H1 (cell line): ENCODE measurements at regions not wholly inside any gene's neighbourhood (a gene's known extent, or its start where the extent isn't known, plus 50 kb on each side); places are given as distances from the start of the nearest gene placed in this dataset.

Experiments
- CHD2 ChIP-seq: IDR thresholded peaks from 2 replicates; pipeline ENCODE4 v1.6.1; 2012; ENCODE audit warnings: low read length, improper control_type of control experiment
- CHD7 ChIP-seq: fragments of 300-600 bp; sonication (generic); IDR thresholded peaks from 2 replicates; pipeline ENCODE4 v1.7.1; 2012; ENCODE audit warnings: low read length, moderate library complexity, mild to moderate bottlenecking, inconsistent platforms; ENCODE audit not compliant: insufficient replicate concordance
- CTBP2 ChIP-seq: IDR thresholded peaks from 2 replicates; pipeline ENCODE4 v1.7.0; 2011; ENCODE audit warnings: borderline replicate concordance, mild to moderate bottlenecking, moderate library complexity, mixed read lengths, low read length; ENCODE audit not compliant: insufficient read depth, insufficient read length
- E2F6 ChIP-seq: IDR thresholded peaks from 2 replicates; pipeline ENCODE4 v1.6.1; 2012; ENCODE audit warnings: inconsistent platforms
- RAD21 ChIP-seq, 2 experiments: IDR thresholded peaks in 1 of 2; conservative IDR thresholded peaks in 1 of 2; 2 replicates each; pipeline ENCODE4 v1.6.1; 2011; ENCODE audit warnings: low read depth in 2 of 2, low read length in 2 of 2, improper control_type of control experiment in 1 of 2, inconsistent platforms in 1 of 2, mild to moderate bottlenecking in 1 of 2, moderate library complexity in 1 of 2
- RXRA ChIP-seq: IDR thresholded peaks from 2 replicates; pipeline ENCODE4 v1.6.1; 2011; ENCODE audit warnings: low read depth, mild to moderate bottlenecking, low read length, moderate library complexity; ENCODE audit not compliant: insufficient read depth
- SP2 ChIP-seq: IDR thresholded peaks from 2 replicates; pipeline ENCODE4 v1.6.1; 2012; ENCODE audit warnings: mild to moderate bottlenecking, low read length, inconsistent platforms

GRCh38 chr16:13519871-13520270 is 400.1 kb upstream of the ERCC4 start (continued):
- TF ChIP-seq CHD7, result no peak
- no peak for TF ChIP-seq RAD21 (IDR thresholded peaks at IDR 0.05 in 1 of 2, conservative IDR thresholded peaks at IDR 0.05 in 1 of 2; ENCODE audit: low read depth in 2 of 2, low read length in 2 of 2)
- TF ChIP-seq E2F6, result no peak
- TF ChIP-seq CTBP2, result no peak
- no peak for TF ChIP-seq RXRA
- TF ChIP-seq CHD2, result no peak
- TF ChIP-seq SP2, result no peak
